SK-N-SH (cell line): ENCODE measurements at regions not wholly inside any gene's neighbourhood (a gene's known extent, or its start where the extent isn't known, plus 50 kb on each side); places are given as distances from the start of the nearest gene placed in this dataset.

Experiments used
- EP300 ChIP-seq, 2 experiments: IDR thresholded peaks; 2 replicates each; pipeline versions ENCODE4 v1.4.0 to v1.6.1; 2012; ENCODE audit warnings: borderline replicate concordance in 1 of 2, low read depth in 1 of 2, low read length in 1 of 2
- GABPA ChIP-seq: IDR thresholded peaks from 2 replicates; pipeline ENCODE4 v1.4.0; 2012; ENCODE audit warnings: low read depth, mild to moderate bottlenecking
- TCF12 ChIP-seq: IDR thresholded peaks from 2 replicates; pipeline ENCODE4 v1.4.0; 2012
- TF ChIP-seq, protein P1 (sequence below): fragments of 200-600 bp; sonication (generic); IDR thresholded peaks from 2 replicates; pipeline ENCODE4 v1.6.1; 2017; ENCODE audit warnings: antibody characterized with exemption, mild to moderate bottlenecking, moderate library complexity

GRCh38 chr6:126696921-126697693 is 357.2 kb downstream of the CENPW start:
- TF ChIP-seq, protein P1, sequence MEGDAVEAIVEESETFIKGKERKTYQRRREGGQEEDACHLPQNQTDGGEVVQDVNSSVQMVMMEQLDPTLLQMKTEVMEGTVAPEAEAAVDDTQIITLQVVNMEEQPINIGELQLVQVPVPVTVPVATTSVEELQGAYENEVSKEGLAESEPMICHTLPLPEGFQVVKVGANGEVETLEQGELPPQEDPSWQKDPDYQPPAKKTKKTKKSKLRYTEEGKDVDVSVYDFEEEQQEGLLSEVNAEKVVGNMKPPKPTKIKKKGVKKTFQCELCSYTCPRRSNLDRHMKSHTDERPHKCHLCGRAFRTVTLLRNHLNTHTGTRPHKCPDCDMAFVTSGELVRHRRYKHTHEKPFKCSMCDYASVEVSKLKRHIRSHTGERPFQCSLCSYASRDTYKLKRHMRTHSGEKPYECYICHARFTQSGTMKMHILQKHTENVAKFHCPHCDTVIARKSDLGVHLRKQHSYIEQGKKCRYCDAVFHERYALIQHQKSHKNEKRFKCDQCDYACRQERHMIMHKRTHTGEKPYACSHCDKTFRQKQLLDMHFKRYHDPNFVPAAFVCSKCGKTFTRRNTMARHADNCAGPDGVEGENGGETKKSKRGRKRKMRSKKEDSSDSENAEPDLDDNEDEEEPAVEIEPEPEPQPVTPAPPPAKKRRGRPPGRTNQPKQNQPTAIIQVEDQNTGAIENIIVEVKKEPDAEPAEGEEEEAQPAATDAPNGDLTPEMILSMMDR = no peak
- TF ChIP-seq EP300 (IDR thresholded peaks at IDR 0.05; ENCODE audit: borderline replicate concordance in 1 of 2, low read depth in 1 of 2, low read length in 1 of 2) (no peak), GABPA (no peak), TCF12 (no peak)
